IPS-NIHi11 (cell line): ENCODE measurements at regions not wholly inside any gene's neighbourhood (a gene's known extent, or its start where the extent isn't known, plus 50 kb on each side); places are given as distances from the start of the nearest gene placed in this dataset.

Experiments
- DNase-seq: peaks from one replicate; pipeline ENCODE4 v3.0.0; 2012; ENCODE audit warnings: mixed read lengths, low spot score

- DNase-seq = no peak
These were observed 136.1 kb downstream of the KCTD12 start for GRCh38 chr13:76750126-76750525.

- DNase-seq = no peak
These were observed 140.7 kb downstream of the KCTD12 start for GRCh38 chr13:76745261-76746200.

- DNase-seq = no peak
These were observed 144.6 kb downstream of the KCTD12 start for GRCh38 chr13:76741624-76742023.

DNA sequence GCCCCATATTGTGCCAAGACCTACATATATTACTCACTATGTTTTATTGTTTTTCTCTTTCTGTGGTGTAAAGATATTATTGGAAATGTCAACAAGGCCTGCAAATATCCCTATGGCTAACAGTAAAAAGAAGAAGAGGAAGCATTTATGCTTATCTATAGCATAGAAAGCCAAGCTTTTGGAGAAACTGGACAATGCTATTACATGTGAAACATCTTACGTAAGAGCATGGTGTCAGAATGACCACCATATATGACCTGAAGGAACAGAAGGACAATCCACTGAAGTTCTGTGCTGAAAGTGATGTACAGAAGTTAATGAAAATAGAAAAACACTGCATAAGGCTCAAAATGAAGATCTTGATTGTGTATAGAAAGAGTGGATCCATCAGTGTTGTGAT is 145.2 kb downstream of the KCTD12 start:
- DNase-seq = no peak

DNA sequence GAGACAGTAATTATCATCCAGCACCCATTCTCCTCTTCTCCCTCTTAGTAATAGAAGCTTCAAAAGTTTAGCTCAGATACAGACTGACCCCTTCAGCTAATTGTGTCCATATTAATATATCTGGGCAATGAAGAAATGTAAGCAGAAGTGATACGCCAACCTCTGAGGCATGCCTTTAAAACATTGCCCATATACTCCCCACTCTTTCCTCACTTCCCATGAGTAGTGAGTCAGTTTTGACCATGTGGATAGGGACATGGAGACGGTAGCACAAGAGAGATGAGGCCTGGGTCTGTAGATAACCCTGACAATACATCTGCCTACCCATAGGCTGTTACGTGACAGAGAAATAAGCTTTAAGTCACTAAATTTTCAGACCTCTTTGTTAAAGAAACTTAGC is 147.6 kb downstream of the KCTD12 start:
- DNase-seq = no peak

DNA sequence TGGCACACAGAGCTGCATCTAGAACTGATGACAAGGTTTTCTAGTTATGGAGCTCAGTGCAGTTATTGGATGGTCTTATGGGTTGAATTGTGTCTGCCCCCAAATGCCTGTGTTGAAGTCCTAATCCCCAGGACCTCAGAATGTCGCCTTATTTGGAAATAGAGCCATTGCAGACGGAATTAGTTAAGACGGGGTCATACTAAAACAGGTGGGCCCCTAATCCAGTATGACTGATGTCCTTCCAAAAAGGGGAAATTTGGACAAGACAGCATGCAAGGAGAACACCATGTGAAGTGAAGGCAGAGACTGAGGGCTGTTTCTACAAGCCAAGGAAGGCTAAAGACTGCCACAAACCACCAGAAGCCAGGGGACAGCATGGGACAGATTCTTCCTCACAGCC is 148.7 kb downstream of the KCTD12 start:
- DNase-seq = no peak

GRCh38 chr13:76735641-76736040 is 150.6 kb downstream of the KCTD12 start:
- no peak for DNase-seq

DNA sequence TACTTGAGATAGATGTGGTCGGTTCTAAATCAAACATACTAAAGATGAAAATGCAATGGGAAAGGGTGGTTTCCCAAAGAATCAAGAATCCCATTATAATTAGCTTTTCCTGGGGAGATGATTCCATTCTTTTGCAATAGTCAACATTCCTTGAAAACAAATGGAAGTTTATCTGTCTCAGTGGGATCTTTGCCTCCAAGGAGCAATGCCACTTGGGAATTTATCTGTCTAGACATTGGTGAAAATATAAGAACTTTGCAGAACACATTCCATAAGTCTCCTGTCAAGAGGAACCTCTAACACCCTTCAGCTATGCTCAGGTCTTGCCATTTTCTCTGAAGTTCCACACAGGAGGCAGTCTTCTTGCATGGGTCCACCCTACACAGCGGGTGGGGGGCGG is 152.5 kb downstream of the KCTD12 start:
- DNase-seq = no peak

DNA sequence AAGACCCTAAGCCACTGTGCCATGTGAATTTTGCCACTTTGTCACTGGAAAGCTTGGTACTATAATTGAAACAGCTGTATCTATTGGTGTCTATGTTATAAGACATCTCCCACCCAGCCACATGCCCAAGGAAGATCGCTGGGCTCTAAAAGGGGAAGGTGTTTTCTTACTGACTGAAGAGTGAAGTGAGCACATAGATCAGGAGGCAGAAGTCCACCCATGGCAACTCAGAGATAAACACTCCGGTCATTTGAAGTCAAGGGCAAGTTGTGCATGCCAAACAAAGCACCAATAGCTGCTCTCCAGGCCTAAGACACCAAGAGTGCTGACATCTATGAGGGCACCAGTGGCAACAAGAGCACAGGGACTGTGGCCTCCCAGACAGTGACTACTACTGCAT is 153.8 kb downstream of the KCTD12 start:
- no peak for DNase-seq

- DNase-seq = no peak
These were observed 156.0 kb downstream of the KCTD12 start for GRCh38 chr13:76730220-76730619.

DNA sequence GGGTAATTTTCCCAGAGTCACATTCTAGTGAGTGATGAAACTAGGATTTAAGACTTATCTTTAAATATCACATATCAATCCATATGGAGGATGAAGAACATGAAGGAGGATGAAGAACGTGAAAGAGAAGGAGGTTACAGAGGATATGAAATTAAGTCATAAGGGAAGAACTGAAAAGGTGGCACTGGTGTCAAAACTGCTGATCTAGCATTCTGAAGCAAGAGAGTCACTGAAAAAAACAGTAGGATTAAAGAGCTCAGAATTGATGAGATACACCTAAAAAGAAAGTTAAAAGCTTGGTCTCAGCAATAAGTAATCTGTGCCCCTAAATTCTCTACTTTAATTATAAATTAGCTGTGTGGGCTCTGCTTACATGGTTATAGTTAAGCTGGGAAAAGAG is 156.5 kb downstream of the KCTD12 start:
- DNase-seq = no peak

- no peak for DNase-seq
These were observed 160.3 kb downstream of the KCTD12 start for GRCh38 chr13:76725896-76726295.

DNA sequence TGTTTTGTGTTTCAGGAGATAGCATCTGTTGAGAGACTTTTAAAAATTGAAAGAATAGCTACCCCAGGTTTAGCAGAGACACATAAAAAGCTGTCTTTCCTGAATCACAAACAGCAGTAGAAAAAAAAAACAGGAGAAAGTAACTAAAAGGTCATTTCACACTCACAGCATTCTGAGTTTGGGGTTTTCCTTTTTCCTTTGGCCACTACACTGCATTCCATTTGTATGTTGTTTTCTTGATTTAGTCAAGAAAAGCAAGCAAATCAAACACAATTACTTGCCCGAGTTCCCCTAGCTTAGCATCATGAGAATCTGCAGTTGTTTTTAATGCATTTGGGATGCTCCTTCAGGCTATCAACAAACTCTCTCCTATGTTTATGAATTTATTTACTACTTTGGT is 161.0 kb downstream of the KCTD12 start:
- no peak for DNase-seq

- DNase-seq = no peak
These were observed 161.8 kb downstream of the KCTD12 start for GRCh38 chr13:76724421-76724820.

GRCh38 chr13:76723551-76724232 is 162.5 kb downstream of the KCTD12 start:
- DNase-seq = peak; percentile 24

GRCh38 chr13:76722782-76723181 is 163.4 kb downstream of the KCTD12 start:
- no peak for DNase-seq

DNA sequence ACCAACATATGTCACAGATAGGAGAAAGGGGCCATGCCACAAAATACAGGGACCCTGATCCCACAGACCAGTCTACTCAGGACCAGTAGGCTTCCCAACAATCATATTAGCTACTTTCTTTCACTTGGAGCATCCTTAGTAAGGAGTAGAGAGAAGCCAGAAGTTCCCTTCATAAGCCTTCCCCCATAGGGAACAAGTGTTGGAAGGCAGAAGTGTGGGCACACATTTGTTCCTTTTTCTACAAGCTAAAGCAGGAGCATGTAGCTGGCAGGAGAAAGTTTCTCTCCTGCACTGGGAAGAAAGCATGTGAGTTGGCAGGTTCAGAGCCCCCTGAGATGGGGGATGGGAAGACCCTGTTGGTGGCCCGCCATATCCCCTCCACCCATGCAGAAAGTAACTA is 165.4 kb downstream of the KCTD12 start:
- DNase-seq = no peak

DNA sequence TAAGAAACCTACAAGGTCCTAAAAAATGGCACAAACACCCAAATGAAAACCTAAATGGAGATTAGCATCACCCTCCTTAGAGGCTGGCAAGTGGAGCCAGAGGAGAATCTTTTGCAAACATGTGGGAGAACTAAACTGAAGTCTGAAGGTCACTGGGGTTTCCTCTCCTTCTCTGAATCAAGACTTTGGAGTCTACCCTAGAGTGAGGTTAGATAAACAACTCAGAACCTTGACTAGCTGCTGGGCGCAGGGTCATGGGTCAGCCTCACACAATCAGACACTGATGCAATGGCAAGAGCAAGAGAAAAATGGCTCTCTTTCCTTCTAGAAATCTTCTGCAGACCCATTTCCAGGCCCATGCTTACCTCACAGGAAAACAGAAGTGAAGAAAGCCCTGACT is 165.8 kb downstream of the KCTD12 start:
- DNase-seq = no peak

DNA sequence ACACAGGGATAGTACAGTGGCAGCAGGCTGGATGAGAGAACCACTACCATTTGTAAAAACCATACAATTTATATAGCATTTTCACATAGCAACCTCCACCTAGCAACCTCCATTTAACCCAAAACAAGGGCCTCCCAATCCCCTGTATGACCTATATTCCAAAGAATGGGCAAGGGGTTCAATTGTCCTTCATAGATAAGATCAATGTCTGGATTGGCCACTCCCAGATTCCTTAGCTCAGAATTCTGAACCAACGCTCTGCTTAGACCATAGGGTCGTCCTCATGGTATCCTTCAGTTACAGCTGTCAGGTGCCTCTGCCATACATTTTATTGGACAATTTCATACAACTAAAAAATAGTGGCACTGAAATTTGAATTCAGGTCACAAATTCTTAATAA is 166.2 kb downstream of the KCTD12 start:
- DNase-seq = no peak

GRCh38 chr13:76717092-76717491 is 169.1 kb downstream of the KCTD12 start:
- DNase-seq = no peak

- no peak for DNase-seq
These were observed 170.6 kb downstream of the KCTD12 start for GRCh38 chr13:76715621-76716020.

- DNase-seq = no peak
These were observed 171.1 kb downstream of the KCTD12 start for GRCh38 chr13:76715075-76715474.

DNA sequence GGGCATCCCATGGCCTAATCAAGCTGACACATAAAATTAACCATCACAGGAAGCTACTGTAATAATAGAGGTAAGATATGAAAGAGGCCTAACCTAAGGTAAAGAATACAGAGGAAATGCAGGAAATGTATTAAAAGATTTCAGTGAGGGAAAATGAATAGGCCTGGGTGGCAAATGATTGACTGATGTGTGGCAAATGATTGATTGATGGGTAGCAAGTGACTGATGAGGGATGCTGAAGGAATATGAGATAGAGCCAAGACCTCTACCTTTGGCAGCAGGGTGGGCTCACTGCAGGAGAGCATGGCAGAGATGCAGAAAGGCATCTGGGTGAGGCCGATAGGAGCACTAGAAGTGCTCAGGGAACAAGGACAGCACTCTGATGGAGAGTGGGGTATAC is 172.9 kb downstream of the KCTD12 start:
- no peak for DNase-seq
